Stromal cell of bone marrow (primary cell): ENCODE measurements at regions not wholly inside any gene's neighbourhood (a gene's known extent, or its start where the extent isn't known, plus 50 kb on each side); places are given as distances from the start of the nearest gene placed in this dataset.
A peak's percentile ranks its signal among the peaks of the same experiment; 100 is the strongest.

ENCODE experiments used
- DNase-seq: peaks from one replicate; pipeline ENCODE4 v3.0.0-alpha.2; 2012; ENCODE audit warnings: low read depth

- DNase-seq, result no peak
Measured at GRCh38 chr3:106533788-106534160, 665.0 kb upstream of the CBLB start.

DNA sequence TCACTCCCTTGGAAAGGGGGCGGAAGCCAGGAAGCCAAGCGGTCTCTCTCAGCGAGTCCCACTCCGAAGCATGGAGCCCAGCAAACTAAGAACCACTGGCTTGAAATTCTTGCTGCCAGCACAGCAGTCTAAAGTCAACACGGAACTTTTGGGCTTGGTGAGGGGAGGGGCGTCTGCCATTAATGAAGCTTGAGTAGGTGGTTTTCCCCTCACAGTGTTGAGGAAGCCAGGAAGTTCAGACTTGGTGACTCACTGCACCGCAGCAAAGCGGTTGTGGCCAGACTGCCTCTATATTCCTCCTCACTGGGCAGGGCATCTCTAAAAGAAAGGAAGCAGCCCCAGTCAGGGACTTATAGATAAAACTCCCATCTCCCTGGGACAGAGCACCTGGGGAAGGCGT lies 665.4 kb upstream of the CBLB start:
- peak; percentile 43 for DNase-seq

GRCh38 chr3:106540743-106541142 lies 671.9 kb upstream of the CBLB start:
- DNase-seq, result no peak

DNA sequence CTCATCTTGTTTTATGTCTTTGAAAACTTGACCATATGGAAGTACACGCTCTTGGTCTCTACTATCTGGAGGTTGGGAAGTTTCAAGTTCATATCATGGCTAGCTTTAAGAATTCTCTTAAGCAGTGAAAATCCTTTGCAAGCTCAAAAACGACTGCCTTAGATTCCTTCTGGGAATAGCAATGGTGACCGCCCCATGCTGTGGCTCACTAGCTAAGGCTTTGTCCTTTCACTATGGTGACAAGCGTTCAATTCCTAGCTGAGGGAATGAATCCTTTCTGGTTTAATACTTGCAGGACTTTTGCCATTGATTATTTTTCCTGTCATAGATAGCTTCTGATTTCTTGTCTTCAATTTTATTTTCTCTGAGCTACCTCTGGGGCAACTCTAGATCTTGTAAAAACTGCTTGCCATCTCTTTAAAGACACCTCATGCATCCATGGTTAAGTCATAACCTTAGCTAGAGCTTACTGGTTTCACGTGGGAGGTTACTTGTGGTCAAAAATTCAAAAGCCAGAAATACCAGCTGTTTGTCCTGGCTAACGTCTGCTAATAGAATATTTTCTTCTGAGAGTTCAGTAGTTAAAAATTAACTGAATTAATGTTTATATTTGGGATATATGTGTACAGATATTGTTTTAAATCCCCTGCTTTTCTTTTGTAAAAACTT lies 673.4 kb upstream of the CBLB start:
- DNase-seq, result peak; percentile 21

DNA sequence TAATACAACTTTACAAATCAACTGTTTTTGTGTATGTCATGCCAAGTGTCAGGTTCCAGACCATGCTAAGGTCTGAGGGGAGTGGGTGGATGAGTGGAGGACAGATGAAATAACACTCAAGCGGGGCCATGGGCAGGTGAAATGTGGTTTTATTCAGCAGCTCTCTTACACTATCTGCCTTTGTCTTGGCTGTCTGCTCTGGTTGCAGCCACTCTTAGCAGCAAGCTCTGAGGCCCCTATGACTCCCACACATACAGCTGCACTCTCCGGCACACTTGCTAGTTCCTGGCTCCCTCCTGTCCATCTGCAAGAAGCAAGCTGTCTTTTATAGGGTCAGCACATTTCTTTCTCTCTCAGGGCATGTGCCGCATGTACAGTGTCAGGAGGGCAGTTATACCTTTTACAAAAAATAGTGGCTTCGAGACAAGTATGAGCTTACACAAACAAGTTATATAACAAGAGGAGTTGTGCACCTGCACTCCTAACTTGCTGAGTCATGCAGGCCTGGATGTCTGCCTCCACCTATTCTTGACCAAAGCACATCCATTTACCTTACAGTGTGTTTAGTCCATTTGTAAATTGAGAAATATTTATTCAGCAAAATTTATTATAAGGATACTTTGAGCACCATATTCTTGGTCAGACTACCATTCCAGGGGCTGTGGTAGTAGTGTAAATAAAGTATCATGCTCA lies 683.7 kb upstream of the CBLB start:
- no peak for DNase-seq

DNA sequence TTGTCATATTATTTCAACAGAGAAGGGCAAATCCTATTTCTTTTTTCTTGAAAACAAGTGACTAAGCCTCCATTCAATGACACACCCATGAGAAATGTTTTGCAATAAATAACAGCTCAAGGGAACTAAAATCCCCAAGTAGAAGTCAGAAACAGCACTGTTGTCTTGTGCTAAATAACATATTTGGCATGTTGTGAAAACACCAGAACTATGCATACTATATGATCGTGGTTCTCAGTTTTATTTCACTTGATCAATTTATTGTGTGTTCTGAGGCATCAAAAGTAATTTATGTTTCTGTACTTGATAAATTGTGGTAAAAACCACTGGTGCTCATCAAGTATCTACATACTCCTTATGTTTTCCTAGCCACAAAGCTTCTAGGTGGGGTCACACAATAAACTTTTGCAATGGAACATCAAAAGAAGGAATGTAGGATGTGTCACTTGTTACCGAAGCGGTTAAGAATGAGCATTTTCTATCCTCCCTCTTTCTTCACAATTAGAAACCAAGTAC lies 691.7 kb upstream of the CBLB start:
- peak; percentile 72 for DNase-seq

DNA sequence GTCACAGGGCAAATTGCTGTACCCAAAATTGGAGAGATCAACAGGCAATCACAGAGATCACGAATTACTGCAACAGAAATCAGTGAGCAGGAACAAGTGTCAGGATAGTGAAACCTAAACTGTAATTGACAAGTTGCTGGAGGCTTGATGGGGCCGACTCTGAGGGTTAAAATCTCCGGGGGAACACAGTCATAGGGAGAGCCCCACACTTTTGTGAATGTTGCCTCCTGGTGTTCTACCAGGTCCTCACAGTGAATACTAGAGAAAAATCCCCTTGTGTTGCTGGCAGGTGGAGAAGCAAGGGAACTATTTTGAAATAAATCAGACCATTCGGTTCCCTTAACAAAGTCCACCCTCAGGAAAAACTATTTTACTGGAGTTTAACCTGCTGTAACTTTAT lies 697.5 kb upstream of the CBLB start:
- no peak for DNase-seq

DNA sequence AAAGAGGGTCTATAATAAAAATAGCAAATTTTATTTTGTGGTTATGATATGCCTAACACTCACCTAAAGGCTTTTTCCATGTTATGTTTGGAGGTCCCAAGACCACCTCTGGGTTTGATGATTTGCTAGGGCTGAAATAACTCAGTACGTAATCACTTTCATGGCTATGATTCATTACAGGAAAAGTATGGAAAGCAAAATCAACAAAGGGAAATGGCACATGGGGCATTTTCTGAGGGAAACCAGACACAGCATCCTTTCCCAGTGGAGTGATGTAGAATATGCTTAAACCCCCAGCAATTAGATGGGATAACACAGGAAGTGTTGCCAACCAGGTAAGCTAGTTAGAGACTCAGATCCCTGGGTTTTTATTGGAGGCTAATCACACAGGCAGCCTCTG lies 701.6 kb upstream of the CBLB start:
- DNase-seq, result no peak

- DNase-seq, result no peak
Measured at GRCh38 chr3:106573605-106574004, 704.8 kb upstream of the CBLB start.

DNA sequence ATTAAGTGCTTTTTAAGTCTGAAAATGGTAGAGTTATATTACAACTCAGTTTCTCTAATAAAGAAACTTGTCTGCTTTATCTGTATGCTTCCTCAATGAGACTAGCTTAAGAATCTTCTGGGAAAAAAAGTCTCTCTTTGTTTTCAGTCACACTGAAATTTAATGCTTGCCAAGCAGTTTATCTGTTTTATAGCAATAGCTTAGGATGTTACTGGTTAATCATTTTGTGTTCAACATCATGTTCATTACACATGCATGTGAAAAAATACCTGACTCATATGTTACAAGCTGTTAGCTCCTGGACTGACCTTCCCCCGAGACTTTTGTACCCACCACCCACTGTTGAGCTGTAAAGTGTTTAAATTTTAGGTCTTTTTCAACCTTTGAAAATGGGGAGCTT lies 706.2 kb upstream of the CBLB start:
- no peak for DNase-seq

- DNase-seq, result no peak
Measured at GRCh38 chr3:106577241-106577640, 708.4 kb upstream of the CBLB start.

GRCh38 chr3:106578911-106579310 lies 710.1 kb upstream of the CBLB start:
- DNase-seq, result no peak

- no peak for DNase-seq
Measured at GRCh38 chr3:106582151-106582550, 713.3 kb upstream of the CBLB start.

- no peak for DNase-seq
Measured at GRCh38 chr3:106587551-106587950, 718.7 kb upstream of the CBLB start.

GRCh38 chr3:106588739-106589138 lies 719.9 kb upstream of the CBLB start:
- DNase-seq, result no peak

GRCh38 chr3:106589311-106589942 lies 720.6 kb upstream of the CBLB start:
- peak; percentile 35 for DNase-seq

DNA sequence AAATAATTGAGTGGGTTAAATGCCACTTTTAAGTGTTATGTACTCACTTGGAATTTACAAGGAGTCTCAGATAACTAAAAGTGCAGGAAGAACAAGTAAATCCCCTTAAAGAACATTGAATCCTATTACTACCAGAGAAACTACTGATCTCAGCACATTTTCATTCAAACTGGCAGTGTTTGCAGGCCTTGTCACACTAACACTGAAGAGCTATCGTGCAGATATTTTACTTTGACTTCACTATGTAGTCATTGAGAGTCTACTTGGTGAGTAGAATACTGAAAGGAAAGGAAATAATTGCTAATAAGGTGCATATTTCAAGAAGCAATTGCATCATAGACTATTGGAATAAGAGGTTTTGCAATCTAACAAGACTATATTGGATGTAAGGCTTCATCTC lies 721.4 kb upstream of the CBLB start:
- DNase-seq, result no peak

- no peak for DNase-seq
Measured at GRCh38 chr3:106593381-106593780, 724.6 kb upstream of the CBLB start.

DNA sequence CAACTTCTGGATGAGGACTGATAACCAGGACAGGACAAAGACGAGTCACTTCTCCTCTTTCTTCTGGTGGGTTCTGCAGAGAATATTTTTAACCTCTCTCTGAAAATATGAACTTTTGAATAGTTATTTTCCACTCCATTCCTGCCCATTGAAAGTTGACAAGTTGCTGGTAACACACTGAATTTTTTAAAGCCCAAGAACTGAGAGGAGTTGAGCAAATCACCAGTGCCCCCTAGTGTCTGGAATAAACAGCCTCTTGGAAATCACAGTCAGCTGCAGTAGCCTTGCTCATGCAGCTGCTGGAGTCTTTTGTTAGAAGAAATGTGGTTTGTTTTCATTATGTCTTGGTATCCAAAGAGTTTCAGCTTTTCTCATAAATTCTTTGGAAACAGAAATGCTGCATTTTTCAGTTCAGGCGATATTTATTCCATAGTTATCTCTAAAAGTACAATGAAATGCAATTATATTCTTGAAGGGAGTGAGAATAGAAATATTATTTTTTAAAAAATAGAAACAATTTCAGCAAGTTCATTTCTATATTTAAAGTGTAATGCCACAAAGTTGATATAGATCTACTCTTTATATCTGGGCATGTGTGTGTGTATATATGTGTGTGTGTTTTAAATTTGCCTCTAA lies 741.0 kb upstream of the CBLB start:
- DNase-seq, result peak; percentile 91

GRCh38 chr3:106610362-106610959 lies 741.6 kb upstream of the CBLB start:
- no peak for DNase-seq

- DNase-seq, result no peak
Measured at GRCh38 chr3:106611116-106611515, 742.3 kb upstream of the CBLB start.

GRCh38 chr3:106611841-106612240 lies 743.0 kb upstream of the CBLB start:
- DNase-seq, result no peak
